GM12865 (cell line): ENCODE measurements at regions not wholly inside any gene's neighbourhood (a gene's known extent, or its start where the extent isn't known, plus 50 kb on each side); places are given as distances from the start of the nearest gene placed in this dataset.

Source experiments
- DNase-seq: peaks from one replicate; pipeline ENCODE4 v3.0.0; 2010; ENCODE audit warnings: low read depth
- H3K4me3 ChIP-seq: 2 replicates; pipeline ENCODE4 v1.5.1; 2011; ENCODE audit warnings: mild to moderate bottlenecking, low read depth, low read length, control low read depth
- TF ChIP-seq, protein P1 (sequence below): IDR thresholded peaks from 2 replicates; pipeline ENCODE4 v1.5.1; 2011; ENCODE audit warnings: low read length, control low read depth, low read depth, inconsistent platforms; ENCODE audit not compliant: insufficient read depth; ENCODE audit errors: missing control alignments

GRCh38 chr1:228882771-228883450, 147.6 kb downstream of the RHOU start:
- TF ChIP-seq, protein P1, sequence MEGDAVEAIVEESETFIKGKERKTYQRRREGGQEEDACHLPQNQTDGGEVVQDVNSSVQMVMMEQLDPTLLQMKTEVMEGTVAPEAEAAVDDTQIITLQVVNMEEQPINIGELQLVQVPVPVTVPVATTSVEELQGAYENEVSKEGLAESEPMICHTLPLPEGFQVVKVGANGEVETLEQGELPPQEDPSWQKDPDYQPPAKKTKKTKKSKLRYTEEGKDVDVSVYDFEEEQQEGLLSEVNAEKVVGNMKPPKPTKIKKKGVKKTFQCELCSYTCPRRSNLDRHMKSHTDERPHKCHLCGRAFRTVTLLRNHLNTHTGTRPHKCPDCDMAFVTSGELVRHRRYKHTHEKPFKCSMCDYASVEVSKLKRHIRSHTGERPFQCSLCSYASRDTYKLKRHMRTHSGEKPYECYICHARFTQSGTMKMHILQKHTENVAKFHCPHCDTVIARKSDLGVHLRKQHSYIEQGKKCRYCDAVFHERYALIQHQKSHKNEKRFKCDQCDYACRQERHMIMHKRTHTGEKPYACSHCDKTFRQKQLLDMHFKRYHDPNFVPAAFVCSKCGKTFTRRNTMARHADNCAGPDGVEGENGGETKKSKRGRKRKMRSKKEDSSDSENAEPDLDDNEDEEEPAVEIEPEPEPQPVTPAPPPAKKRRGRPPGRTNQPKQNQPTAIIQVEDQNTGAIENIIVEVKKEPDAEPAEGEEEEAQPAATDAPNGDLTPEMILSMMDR = no peak
- no peak overlapping the region for H3K4me3 ChIP-seq
- DNase-seq = no peak

DNA sequence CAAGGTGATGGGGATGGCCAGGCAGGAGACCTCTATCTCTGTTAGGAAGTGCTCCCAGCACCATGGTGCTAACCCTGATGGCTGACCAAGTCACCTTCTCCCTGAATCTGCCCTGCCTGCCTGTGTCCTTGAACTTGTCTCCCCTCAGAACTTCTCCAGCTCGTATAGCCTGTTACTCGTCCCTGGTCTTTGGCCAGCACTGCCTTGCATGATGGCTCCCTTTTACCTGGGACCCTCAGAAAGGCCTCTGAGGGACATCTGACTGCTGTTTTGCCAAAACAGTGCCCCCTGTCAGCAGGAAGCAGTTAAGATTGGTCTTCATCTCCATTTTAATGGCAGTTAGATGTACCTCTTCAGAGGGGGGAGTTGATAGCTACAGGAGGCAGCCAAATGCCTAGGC, 148.3 kb downstream of the RHOU start:
- no peak for DNase-seq
- H3K4me3 ChIP-seq = no peak overlapping the region
- TF ChIP-seq, protein P1 = no peak

- TF ChIP-seq, protein P1 = no peak
- H3K4me3 ChIP-seq = no peak overlapping the region
- DNase-seq = no peak
Observed at GRCh38 chr1:228884196-228884595, 148.9 kb downstream of the RHOU start.

GRCh38 chr1:228884615-228885566, 149.6 kb downstream of the RHOU start:
- no peak for DNase-seq
- TF ChIP-seq, protein P1 = no peak
- no peak overlapping the region for H3K4me3 ChIP-seq

DNA sequence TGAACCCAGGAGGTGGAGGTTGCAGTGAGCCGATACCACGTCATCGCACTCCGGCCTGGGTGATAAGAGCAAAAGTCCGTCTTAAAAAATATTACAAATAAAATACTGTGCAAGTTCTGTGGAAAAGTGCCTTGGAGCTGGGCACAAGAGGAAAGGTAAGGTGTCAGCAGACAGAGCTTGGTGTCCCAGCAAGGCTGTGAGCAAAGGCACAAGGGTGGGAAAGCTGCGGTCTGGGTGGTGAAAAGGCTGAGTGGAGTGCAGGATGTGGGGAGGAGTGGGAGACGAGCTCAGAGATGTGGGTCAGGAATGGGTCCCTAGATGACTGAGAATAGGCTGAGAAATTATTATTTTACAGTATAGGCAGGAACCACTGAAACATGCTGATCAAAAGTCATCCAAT, 150.6 kb downstream of the RHOU start:
- DNase-seq = no peak
- H3K4me3 ChIP-seq = no peak overlapping the region
- TF ChIP-seq, protein P1 = no peak

DNA sequence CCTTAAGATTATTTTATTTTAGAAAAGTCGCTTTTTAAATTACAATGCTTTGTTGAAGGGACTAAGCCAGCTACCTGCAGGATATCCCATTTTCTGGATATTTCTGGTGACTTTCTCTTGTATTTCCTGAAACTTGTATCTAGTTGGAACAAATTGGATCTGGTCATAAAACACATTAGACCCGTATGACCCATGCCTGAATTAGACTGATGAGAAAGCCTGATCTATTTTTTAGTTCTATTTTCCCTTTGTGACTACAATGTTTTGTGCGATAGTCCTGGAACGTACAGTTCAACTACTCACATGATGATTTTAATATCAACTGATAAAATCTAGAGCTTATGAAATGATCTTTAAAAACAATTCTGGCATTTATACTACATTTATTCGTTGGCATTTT, 151.8 kb downstream of the RHOU start:
- DNase-seq = no peak
- TF ChIP-seq, protein P1 = no peak
- H3K4me3 ChIP-seq = no peak overlapping the region
